ENCODE measurements at regions not wholly inside any gene's neighbourhood (a gene's known extent, or its start where the extent isn't known, plus 50 kb on each side); places are given as distances from the start of the nearest gene placed in this dataset.
"Not testable (repeated sequence)": the region's sequence is repeated elsewhere in the genome, so short reads cannot be mapped to it uniquely, and the experiment has no call there.

DNA sequence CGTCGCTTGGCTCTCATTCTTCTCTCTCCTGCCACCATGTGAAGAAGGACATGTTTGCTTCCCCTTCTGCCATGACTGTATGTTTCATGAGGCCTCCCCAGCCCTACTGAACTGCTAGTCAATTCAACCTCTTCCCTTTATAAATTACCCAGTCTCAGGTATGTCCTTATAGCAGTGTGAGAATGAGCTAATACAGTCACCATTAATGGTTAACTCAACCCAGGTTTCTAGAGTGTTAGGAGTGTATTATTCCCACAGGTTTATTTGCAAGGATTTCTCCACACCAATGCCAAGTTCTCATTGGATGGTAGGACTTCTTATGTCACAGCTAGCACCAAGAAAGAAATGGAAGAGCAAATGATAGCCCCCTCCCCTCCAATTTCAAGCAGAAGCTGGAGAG lies 71.9 kb downstream of the DYNAP start:
- DNase-seq (ENCODE audit: low spot score): no peak
- TF ChIP-seq, protein P1, sequence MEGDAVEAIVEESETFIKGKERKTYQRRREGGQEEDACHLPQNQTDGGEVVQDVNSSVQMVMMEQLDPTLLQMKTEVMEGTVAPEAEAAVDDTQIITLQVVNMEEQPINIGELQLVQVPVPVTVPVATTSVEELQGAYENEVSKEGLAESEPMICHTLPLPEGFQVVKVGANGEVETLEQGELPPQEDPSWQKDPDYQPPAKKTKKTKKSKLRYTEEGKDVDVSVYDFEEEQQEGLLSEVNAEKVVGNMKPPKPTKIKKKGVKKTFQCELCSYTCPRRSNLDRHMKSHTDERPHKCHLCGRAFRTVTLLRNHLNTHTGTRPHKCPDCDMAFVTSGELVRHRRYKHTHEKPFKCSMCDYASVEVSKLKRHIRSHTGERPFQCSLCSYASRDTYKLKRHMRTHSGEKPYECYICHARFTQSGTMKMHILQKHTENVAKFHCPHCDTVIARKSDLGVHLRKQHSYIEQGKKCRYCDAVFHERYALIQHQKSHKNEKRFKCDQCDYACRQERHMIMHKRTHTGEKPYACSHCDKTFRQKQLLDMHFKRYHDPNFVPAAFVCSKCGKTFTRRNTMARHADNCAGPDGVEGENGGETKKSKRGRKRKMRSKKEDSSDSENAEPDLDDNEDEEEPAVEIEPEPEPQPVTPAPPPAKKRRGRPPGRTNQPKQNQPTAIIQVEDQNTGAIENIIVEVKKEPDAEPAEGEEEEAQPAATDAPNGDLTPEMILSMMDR (IDR thresholded peaks at IDR 0.05): no peak
- Histone ChIP-seq H3K4me1 (ENCODE audit: control insufficient read depth in 1 of 2, low read depth in 2 of 2) (no peaks in the 10 kb centered on the region), H3K36me3 (no peaks in the 10 kb centered on the region), H3K27me3 (replicated peaks; ENCODE audit: insufficient read depth) (no peaks in the 10 kb centered on the region), H3K4me3 (no peak overlapping the region), H3K9me3 (no peaks in the 10 kb centered on the region), H3K27ac (no peak overlapping the region)
- ATAC-seq (ENCODE audit: insufficient number of reproducible peaks, low FRiP score, low read depth): no peak

DNA sequence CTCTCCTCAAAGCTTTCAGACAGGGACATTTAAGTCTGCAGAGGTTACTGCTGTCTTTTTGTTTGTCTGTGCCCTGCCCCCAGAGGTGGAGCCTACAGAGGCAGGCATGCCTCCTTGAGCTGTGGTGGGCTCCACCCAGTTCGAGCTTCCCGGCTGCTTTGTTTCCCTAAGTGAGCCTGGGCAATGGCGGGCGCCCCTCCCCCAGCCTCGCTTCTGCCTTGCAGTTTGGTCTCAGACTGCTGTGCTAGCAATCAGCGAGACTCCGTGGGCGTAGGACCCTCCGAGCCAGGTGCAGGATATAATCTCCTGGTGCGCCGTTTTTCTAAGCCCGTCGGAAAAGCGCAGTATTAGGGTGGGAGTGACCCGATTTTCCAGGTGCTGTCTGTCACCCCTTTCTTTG lies 78.7 kb downstream of the DYNAP start:
- H3K4me3 ChIP-seq; H3K9me3 ChIP-seq; H3K27me3 ChIP-seq (replicated peaks; ENCODE audit: insufficient read depth); H3K36me3 ChIP-seq; DNase-seq (ENCODE audit: low spot score); H3K27ac ChIP-seq; ATAC-seq (ENCODE audit: insufficient number of reproducible peaks, low FRiP score, low read depth); H3K4me1 ChIP-seq (ENCODE audit: control insufficient read depth in 1 of 2, low read depth in 2 of 2): not testable (repeated sequence)

DNA sequence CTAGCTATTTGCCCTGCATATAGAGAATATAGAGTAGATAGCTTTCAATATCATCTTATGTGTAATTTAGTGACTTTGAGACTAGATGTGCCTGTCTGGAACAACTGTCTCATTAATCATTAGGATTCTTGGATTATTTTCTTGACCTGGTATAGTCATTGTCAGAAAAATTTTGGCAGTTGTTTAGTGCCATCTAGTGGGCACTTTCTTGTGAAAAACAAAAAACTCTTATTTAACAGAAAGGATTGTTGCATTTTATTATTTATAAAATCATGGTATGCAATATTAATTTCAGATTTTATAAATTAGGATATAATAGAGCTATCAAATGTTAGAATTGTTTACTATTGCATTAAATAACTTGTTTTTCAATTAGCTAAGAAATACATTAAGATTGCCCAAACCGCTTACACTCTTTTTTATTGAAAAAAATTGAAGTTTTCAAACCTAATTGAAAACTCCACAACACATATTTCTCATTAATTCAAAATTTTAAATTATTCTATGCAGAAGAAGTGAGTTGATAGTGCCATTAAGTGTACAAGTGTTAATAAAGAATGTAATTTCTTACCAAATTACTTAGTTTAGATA lies 80.3 kb downstream of the DYNAP start:
- Histone ChIP-seq H3K4me1 (ENCODE audit: control insufficient read depth in 1 of 2, low read depth in 2 of 2) (no peaks in the 10 kb centered on the region), H3K36me3 (no peaks in the 10 kb centered on the region), H3K9me3 (no peaks in the 10 kb centered on the region), H3K4me3 (no peak overlapping the region), H3K27ac (no peak overlapping the region), H3K27me3 (replicated peaks; ENCODE audit: insufficient read depth) (no peaks in the 10 kb centered on the region)
- DNase-seq (ENCODE audit: low spot score) (no peak), ATAC-seq (ENCODE audit: insufficient number of reproducible peaks, low FRiP score, low read depth) (no peak)
- TF ChIP-seq, protein P1 (IDR thresholded peaks at IDR 0.05): peak; percentile 37

DNA sequence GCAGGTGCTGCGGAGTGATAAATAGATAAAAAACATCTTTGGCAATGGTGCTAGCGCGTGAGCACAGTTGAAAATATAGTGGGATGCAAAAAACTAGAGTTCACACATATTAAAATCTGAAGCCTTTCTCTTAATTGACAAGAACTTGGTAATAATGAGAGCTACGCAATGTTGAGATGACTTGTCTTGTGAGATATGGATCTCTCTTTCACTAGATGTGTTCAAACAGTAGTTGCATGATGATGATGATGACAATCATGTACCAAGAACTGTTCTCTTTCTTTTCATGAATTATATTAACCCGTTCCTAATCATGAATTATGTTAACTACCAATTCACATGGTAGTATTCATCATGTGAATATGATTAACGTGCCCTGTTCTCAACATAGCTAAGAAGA lies 81.1 kb downstream of the DYNAP start:
- Histone ChIP-seq H3K27ac (no peak overlapping the region), H3K27me3 (replicated peaks; ENCODE audit: insufficient read depth) (no peaks in the 10 kb centered on the region), H3K36me3 (no peaks in the 10 kb centered on the region), H3K4me3 (no peak overlapping the region), H3K9me3 (no peaks in the 10 kb centered on the region), H3K4me1 (ENCODE audit: control insufficient read depth in 1 of 2, low read depth in 2 of 2) (no peaks in the 10 kb centered on the region)
- TF ChIP-seq, protein P1 (IDR thresholded peaks at IDR 0.05): no peak
- no peak for DNase-seq (ENCODE audit: low spot score)
- ATAC-seq (ENCODE audit: insufficient number of reproducible peaks, low FRiP score, low read depth): no peak

DNA sequence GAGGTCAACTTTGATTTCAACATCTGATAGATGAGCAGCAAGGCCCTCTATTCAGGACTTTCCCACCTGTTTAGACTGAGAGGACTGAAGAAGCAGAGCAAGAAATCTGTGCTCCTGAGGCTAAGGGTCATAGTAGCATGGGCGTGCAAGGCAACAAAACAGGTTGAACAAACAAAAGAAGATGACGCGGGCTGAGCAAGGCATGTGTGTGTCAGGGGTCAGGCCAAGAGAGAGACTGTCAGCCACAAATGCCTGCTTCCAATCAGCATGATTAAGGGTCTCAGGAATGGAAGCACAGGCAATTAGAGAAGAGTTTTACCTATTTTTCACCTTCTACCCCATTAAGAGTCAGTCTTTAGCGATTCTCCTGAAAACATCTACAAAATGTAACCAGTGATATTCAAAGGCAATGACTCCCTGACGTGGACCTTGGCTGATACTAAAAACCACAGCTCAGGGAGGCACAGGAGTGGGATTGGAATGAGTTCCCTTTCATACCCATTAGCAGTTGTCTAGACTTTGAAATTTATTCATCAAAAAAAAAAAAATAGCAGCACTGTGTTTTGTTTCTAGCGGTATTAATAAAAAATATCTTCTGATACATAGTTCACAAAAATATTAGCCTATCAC lies 81.9 kb downstream of the DYNAP start:
- no peak for DNase-seq (ENCODE audit: low spot score)
- TF ChIP-seq, protein P1 (IDR thresholded peaks at IDR 0.05): no peak
- Histone ChIP-seq H3K27ac (no peak overlapping the region), H3K4me1 (ENCODE audit: control insufficient read depth in 1 of 2, low read depth in 2 of 2) (no peaks in the 10 kb centered on the region), H3K27me3 (replicated peaks; ENCODE audit: insufficient read depth) (no peaks in the 10 kb centered on the region), H3K36me3 (no peaks in the 10 kb centered on the region), H3K4me3 (no peak overlapping the region), H3K9me3 (no peaks in the 10 kb centered on the region)
- ATAC-seq (ENCODE audit: insufficient number of reproducible peaks, low FRiP score, low read depth): no peak

DNA sequence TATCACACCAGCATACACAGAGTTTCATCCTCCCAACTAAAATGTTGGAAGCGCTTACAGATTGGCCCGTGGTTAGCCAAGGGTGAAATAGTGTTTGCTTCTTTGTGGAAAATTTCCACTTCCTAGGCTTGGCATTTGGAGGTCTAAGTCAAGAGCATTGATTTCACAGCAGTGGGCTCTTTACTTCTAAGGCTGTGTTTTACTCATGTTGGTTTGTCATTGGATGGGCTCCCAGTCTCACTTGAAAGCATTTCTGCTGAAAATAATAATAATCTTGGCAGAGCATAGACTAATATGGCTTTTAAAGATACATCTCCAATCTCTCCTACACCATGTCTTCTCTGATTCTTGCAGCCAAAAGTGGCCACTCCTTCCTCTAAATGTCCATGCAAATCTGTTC lies 82.9 kb downstream of the DYNAP start:
- H3K36me3 ChIP-seq: no peaks in the 10 kb centered on the region
- ATAC-seq (ENCODE audit: insufficient number of reproducible peaks, low FRiP score, low read depth) (no peak), DNase-seq (ENCODE audit: low spot score) (no peak)
- no peaks in the 10 kb centered on the region for H3K27me3 ChIP-seq (replicated peaks; ENCODE audit: insufficient read depth)
- TF ChIP-seq, protein P1 (IDR thresholded peaks at IDR 0.05): no peak
- no peak overlapping the region for H3K27ac ChIP-seq
- no peaks in the 10 kb centered on the region for H3K9me3 ChIP-seq
- no peaks in the 10 kb centered on the region for H3K4me1 ChIP-seq (ENCODE audit: control insufficient read depth in 1 of 2, low read depth in 2 of 2)
- H3K4me3 ChIP-seq: no peak overlapping the region
